Body of pancreas (tissue), 4 donors: ENCODE measurements at regions not wholly inside any gene's neighbourhood (a gene's known extent, or its start where the extent isn't known, plus 50 kb on each side); places are given as distances from the start of the nearest gene placed in this dataset.

Experiments
- ATAC-seq: fragments of 150-250 bp; one replicate; pipeline ENCODE4 v1.9.1; 2016
- DNase-seq, 4 donors: peaks; one replicate each; pipeline ENCODE4 v3.0.0-alpha.2; 2019
- H3K27ac ChIP-seq, 4 donors: fragments of 200-600 bp; sonication (generic); 1 replicate in 3 of 4; 2 replicates in 1 of 4; pipeline versions ENCODE4 v1.5.1 to v1.6.1; 2016 to 2019; ENCODE audit warnings: mild to moderate bottlenecking in 1 of 4, mixed read lengths in 1 of 4, moderate library complexity in 1 of 4
- H3K27me3 ChIP-seq, 2 donors: fragments of 200-600 bp; sonication (generic); one replicate each; pipeline ENCODE4 v1.6.0; 2016; ENCODE audit warnings: mild to moderate bottlenecking in 1 of 2
- H3K36me3 ChIP-seq, 2 donors: fragments of 200-600 bp; sonication (generic); replicated peaks in 1 of 2; 2 replicates each; pipeline ENCODE4 v1.5.1; 2016; ENCODE audit warnings: low read depth in 2 of 2; ENCODE audit not compliant: insufficient read depth in 1 of 2
- H3K4me1 ChIP-seq: fragments of 200-600 bp; sonication (generic); one replicate; pipeline ENCODE4 v1.6.0; 2016
- H3K4me3 ChIP-seq, 2 donors: fragments of 200-600 bp; sonication (generic); 1 replicate in 1 of 2; 2 replicates in 1 of 2; pipeline ENCODE4 v1.5.1; 2016 to 2019
- H3K9me3 ChIP-seq, 3 donors: fragments of 200-600 bp; sonication (generic); 1 replicate in 2 of 3; 2 replicates in 1 of 3; pipeline ENCODE4 v1.5.1; 2016
- POLR2A ChIP-seq, 3 donors: fragments of 450-650 bp; IDR thresholded peaks; one replicate each; pipeline ENCODE4 v1.6.1; 2016; ENCODE audit warnings: antibody characterized with exemption in 3 of 3, mild to moderate bottlenecking in 2 of 3
- WGBS, 2 donors: methylation state at CpG; one replicate each; pipeline ENCODE4 v1.1.5; 2017; 5-methylcytosine and 5-hydroxymethylcytosine counted together
- intact Hi-C: fragments of 100-400 bp; cut with DNase I; formaldehyde crosslinking; loops from one replicate; pipeline ENCODE4 v1.15.1; 2023
- TF ChIP-seq, protein P1 (sequence below), 7 experiments: fragments of 450-650 bp in 4 of 7; fragments of 200-600 bp in 3 of 7; sonication (generic) in 3 of 7; IDR thresholded peaks; one replicate each; pipeline ENCODE4 v1.5.1; 2016 to 2019; ENCODE audit warnings: antibody characterized with exemption in 7 of 7

DNA sequence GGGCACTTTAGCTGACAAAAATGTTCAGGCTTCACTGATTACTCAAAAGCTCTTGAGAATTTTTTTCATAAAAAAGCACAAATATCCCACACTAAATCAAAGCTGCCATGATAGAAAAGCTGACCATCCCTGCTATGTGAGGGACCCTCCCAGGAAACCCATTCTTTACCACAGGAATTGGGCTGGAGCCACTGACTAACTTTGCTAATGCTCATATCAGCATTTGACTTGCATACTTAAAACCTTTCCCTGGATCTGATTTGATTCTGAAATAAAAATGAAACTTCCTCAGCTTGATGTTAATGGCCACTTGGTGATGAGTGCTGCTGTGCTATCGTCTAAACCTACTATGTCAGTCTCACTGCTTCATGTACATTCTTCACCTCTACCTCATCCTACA, 243.6 kb downstream of the PRELID2 start:
- ATAC-seq (no peak), DNase-seq (no peak)
- Histone ChIP-seq H3K4me1 (no peaks in the 10 kb centered on the region), H3K4me3 (no peak overlapping the region), H3K36me3 (no peaks in the 10 kb centered on the region), H3K27me3 (no peaks in the 10 kb centered on the region), H3K9me3 (no peaks in the 10 kb centered on the region), H3K27ac (no peak overlapping the region)
- 95 to 96% methylated on average over 1 of the region's 1 CpG for WGBS, 2 donors
- intact Hi-C loops, result no loop called here
- TF ChIP-seq, protein P1, sequence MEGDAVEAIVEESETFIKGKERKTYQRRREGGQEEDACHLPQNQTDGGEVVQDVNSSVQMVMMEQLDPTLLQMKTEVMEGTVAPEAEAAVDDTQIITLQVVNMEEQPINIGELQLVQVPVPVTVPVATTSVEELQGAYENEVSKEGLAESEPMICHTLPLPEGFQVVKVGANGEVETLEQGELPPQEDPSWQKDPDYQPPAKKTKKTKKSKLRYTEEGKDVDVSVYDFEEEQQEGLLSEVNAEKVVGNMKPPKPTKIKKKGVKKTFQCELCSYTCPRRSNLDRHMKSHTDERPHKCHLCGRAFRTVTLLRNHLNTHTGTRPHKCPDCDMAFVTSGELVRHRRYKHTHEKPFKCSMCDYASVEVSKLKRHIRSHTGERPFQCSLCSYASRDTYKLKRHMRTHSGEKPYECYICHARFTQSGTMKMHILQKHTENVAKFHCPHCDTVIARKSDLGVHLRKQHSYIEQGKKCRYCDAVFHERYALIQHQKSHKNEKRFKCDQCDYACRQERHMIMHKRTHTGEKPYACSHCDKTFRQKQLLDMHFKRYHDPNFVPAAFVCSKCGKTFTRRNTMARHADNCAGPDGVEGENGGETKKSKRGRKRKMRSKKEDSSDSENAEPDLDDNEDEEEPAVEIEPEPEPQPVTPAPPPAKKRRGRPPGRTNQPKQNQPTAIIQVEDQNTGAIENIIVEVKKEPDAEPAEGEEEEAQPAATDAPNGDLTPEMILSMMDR (IDR thresholded peaks at IDR 0.05), result no peak
- no peak for TF ChIP-seq POLR2A (IDR thresholded peaks at IDR 0.05)

DNA sequence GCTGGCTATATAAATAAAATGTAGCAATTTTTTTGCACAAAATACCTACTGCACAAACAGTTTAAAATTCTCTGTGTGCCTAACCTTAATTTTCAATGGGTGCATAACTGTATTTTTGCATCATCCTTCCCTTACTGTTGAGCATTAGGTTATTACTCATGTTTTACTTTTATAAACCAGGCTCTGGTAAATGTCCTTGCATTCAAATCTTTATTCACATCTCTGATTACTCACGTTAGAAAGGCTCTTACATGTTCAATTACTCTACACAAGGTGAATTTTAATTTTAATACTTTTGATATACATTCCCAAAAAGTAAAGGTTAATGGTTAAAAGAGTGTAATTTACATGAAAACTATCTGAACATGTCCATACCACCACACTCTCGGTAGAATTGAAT, 246.1 kb downstream of the PRELID2 start:
- no peak overlapping the region for H3K4me3 ChIP-seq
- no peak overlapping the region for H3K27ac ChIP-seq
- DNase-seq, result no peak
- H3K27me3 ChIP-seq, result no peaks in the 10 kb centered on the region
- H3K36me3 ChIP-seq, result no peaks in the 10 kb centered on the region
- no peaks in the 10 kb centered on the region for H3K4me1 ChIP-seq
- WGBS, 2 donors, result 69 to 74% methylated on average over 2 of the region's 2 CpGs
- ATAC-seq, result no peak
- intact Hi-C loops, result no loop called here
- TF ChIP-seq POLR2A (IDR thresholded peaks at IDR 0.05), result no peak
- TF ChIP-seq, protein P1 (IDR thresholded peaks at IDR 0.05), result no peak
- H3K9me3 ChIP-seq, result no peaks in the 10 kb centered on the region

DNA sequence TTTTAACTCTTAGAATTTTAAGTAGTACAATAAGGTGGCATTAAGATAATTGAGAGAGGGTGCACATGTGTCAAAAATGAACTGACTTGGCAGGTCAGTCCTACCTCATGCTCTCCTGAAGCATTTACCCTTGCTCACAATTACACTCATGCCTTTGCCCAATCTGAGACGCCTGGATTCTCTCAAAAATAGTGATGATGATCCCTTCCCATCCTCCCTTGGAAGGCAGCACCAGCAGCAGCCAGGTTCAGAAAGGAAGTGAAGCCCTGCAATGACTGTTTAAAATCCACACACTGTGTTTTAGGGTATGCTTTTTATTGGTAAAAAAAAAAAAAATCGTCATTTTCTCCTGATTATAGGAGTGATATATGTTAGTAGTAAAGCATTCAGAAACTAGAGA, 246.6 kb downstream of the PRELID2 start:
- H3K27me3 ChIP-seq, result no peaks in the 10 kb centered on the region
- no peak overlapping the region for H3K4me3 ChIP-seq
- H3K9me3 ChIP-seq, result no peaks in the 10 kb centered on the region
- TF ChIP-seq POLR2A (IDR thresholded peaks at IDR 0.05), result no peak
- ATAC-seq (no peak), DNase-seq (no peak)
- no peak overlapping the region for H3K27ac ChIP-seq
- intact Hi-C loops, result no loop called here
- H3K36me3 ChIP-seq, result no peaks in the 10 kb centered on the region
- no peaks in the 10 kb centered on the region for H3K4me1 ChIP-seq
- WGBS, 2 donors, result 51 to 62% methylated on average over 2 of the region's 2 CpGs

DNA sequence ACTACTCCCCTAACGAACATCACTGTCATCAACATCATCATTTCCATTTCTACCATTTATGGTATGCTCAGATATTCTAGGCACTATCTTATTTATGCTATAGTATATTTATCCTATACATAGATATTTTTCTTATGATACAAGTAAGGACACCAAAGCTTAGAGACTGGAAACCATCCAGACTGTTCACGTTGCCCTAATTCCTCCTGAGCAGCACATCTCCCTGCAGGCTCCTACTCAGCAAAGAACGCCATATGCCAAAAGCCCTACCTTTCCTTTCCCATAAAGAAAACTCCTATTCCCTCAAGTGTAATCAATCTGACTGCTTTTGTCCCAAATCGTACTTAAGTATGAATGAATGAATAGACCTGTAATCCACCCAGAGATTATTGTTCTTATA, 247.0 kb downstream of the PRELID2 start:
- DNase-seq (no peak), ATAC-seq (no peak)
- H3K36me3 ChIP-seq, result no peaks in the 10 kb centered on the region
- H3K27ac ChIP-seq, result no peak overlapping the region
- H3K9me3 ChIP-seq, result no peaks in the 10 kb centered on the region
- H3K27me3 ChIP-seq, result no peaks in the 10 kb centered on the region
- 74 to 84% methylated on average over 4 of the region's 4 CpGs for WGBS, 2 donors
- no peaks in the 10 kb centered on the region for H3K4me1 ChIP-seq
- no peak overlapping the region for H3K4me3 ChIP-seq
- TF ChIP-seq, protein P1 (IDR thresholded peaks at IDR 0.05), result no peak
- no peak for TF ChIP-seq POLR2A (IDR thresholded peaks at IDR 0.05)
- intact Hi-C loops, result no loop called here

DNA sequence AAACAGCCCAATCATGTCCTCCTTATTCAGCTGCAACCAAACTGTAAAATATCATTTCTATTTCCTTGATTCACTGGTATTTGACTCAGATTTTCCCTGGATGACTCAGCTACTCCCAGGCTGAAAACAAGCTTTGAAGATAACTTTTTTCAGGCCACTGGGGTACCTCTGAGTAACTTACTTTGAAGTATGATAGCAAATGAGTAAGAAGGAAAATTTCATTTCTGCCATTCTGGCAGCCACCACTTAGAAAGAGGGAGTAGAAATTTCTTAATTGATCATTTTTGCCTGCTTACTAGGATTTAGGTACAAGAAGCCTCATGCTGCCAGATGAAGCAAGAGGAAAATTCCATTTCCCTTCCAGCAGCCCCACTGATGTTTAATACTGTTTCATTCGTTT, 247.4 kb downstream of the PRELID2 start:
- peak in 1 of 4 donors; percentile 3 for DNase-seq
- intact Hi-C loops, result no loop called here
- WGBS, 2 donors, result 70 to 77% methylated on average over 1 of the region's 1 CpG
- Histone ChIP-seq H3K9me3 (no peaks in the 10 kb centered on the region), H3K36me3 (no peaks in the 10 kb centered on the region), H3K4me1 (no peaks in the 10 kb centered on the region), H3K4me3 (no peak overlapping the region), H3K27me3 (no peaks in the 10 kb centered on the region), H3K27ac (no peak overlapping the region)
- TF ChIP-seq, protein P1 (IDR thresholded peaks at IDR 0.05), result no peak
- TF ChIP-seq POLR2A (IDR thresholded peaks at IDR 0.05), result no peak
- no peak for ATAC-seq
